Ishikawa (cell line): ENCODE measurements at regions not wholly inside any gene's neighbourhood (a gene's known extent, or its start where the extent isn't known, plus 50 kb on each side); places are given as distances from the start of the nearest gene placed in this dataset.

Experiments used
- CEBPB ChIP-seq: IDR thresholded peaks from 2 replicates; pipeline ENCODE4 v1.6.1; 2012
- CREB1 ChIP-seq: IDR thresholded peaks from 2 replicates; pipeline ENCODE4 v1.6.1; 2012; ENCODE audit warnings: low read depth
- EGR1 ChIP-seq: IDR thresholded peaks from 2 replicates; pipeline ENCODE4 v1.6.1; 2012
- EP300 ChIP-seq: IDR thresholded peaks from 2 replicates; pipeline ENCODE4 v1.6.1; 2012; ENCODE audit warnings: borderline replicate concordance
- FOXM1 ChIP-seq: IDR thresholded peaks from 2 replicates; pipeline ENCODE4 v1.6.1; 2012; ENCODE audit warnings: low read depth, borderline replicate concordance
- NFIC ChIP-seq: IDR thresholded peaks from 2 replicates; pipeline ENCODE4 v1.6.1; 2012
- RAD21 ChIP-seq: IDR thresholded peaks from 2 replicates; pipeline ENCODE4 v1.6.1; 2012; ENCODE audit warnings: low read depth
- TAF1 ChIP-seq: IDR thresholded peaks from 2 replicates; pipeline ENCODE4 v1.6.1; 2012; ENCODE audit warnings: low read depth, mild to moderate bottlenecking
- TCF12 ChIP-seq: IDR thresholded peaks from 2 replicates; pipeline ENCODE4 v1.6.1; 2012; ENCODE audit warnings: low read depth
- TEAD4 ChIP-seq: IDR thresholded peaks from 2 replicates; pipeline ENCODE4 v1.6.1; 2012
- YY1 ChIP-seq: IDR thresholded peaks from 2 replicates; pipeline ENCODE4 v1.6.1; 2012; ENCODE audit warnings: low read depth
- ZBTB7A ChIP-seq: IDR thresholded peaks from 2 replicates; pipeline ENCODE4 v1.6.1; 2012; ENCODE audit warnings: low read depth
- TF ChIP-seq, protein P1 (sequence below): IDR thresholded peaks from 2 replicates; pipeline ENCODE4 v1.6.1; 2012
- TF ChIP-seq, protein P2 (sequence below): IDR thresholded peaks from 2 replicates; pipeline ENCODE4 v1.6.1; 2012; ENCODE audit warnings: low read depth, mild to moderate bottlenecking
- TF ChIP-seq, protein P3 (sequence below): IDR thresholded peaks from 2 replicates; pipeline ENCODE4 v1.6.1; 2012

DNA sequence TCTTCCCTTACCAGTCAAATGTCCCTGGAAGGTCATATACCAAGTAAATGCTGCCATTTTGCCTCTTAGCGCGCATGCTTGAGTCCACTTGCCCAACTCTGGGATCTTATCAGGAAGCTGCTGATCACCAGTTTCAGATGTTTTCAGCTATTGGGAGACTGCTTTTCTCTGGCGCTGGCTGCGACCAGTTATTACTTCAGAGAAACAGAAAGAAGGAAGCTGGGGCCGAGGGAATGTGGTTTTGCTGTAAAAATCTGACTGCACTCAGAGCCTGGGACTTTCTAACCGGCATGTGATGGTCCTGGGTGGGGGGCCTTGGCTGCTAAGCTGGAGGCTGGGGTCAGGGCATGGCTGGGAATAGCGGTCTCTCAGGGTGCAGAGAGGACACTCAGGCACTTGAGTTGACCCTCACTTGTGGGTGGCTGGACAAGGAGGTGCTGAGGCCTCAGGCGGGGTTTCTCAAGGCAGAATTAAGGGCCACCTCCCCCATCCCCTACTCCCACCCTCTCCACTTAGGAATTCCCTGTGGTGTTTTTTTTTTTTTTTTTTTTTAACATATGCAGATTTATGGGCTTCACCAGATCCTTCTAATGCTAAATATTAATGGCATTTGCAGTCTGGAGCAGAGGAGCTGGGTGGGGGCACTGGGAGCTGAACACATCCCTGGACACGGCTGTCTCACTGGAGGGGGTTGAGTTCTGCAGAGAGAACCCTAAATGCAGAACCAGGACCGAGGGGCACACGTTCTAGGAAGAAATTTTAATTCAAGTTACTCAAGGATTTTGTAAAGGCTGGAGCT lies 145.8 kb downstream of the CYLD start:
- TF ChIP-seq, protein P1, sequence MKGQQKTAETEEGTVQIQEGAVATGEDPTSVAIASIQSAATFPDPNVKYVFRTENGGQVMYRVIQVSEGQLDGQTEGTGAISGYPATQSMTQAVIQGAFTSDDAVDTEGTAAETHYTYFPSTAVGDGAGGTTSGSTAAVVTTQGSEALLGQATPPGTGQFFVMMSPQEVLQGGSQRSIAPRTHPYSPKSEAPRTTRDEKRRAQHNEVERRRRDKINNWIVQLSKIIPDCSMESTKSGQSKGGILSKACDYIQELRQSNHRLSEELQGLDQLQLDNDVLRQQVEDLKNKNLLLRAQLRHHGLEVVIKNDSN, result no peak
- TF ChIP-seq YY1 (no peak), RAD21 (no peak), NFIC (no peak), CEBPB (no peak), CREB1 (no peak), EP300 (no peak), EGR1 (no peak), TAF1 (no peak), ZBTB7A (no peak), FOXM1 (no peak), TEAD4 (no peak), TCF12 (no peak)
- TF ChIP-seq, protein P2, sequence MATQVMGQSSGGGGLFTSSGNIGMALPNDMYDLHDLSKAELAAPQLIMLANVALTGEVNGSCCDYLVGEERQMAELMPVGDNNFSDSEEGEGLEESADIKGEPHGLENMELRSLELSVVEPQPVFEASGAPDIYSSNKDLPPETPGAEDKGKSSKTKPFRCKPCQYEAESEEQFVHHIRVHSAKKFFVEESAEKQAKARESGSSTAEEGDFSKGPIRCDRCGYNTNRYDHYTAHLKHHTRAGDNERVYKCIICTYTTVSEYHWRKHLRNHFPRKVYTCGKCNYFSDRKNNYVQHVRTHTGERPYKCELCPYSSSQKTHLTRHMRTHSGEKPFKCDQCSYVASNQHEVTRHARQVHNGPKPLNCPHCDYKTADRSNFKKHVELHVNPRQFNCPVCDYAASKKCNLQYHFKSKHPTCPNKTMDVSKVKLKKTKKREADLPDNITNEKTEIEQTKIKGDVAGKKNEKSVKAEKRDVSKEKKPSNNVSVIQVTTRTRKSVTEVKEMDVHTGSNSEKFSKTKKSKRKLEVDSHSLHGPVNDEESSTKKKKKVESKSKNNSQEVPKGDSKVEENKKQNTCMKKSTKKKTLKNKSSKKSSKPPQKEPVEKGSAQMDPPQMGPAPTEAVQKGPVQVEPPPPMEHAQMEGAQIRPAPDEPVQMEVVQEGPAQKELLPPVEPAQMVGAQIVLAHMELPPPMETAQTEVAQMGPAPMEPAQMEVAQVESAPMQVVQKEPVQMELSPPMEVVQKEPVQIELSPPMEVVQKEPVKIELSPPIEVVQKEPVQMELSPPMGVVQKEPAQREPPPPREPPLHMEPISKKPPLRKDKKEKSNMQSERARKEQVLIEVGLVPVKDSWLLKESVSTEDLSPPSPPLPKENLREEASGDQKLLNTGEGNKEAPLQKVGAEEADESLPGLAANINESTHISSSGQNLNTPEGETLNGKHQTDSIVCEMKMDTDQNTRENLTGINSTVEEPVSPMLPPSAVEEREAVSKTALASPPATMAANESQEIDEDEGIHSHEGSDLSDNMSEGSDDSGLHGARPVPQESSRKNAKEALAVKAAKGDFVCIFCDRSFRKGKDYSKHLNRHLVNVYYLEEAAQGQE, result no peak; the same call in 1 of the 2 replicates
- TF ChIP-seq, protein P3, sequence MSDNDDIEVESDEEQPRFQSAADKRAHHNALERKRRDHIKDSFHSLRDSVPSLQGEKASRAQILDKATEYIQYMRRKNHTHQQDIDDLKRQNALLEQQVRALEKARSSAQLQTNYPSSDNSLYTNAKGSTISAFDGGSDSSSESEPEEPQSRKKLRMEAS, result no peak

DNA sequence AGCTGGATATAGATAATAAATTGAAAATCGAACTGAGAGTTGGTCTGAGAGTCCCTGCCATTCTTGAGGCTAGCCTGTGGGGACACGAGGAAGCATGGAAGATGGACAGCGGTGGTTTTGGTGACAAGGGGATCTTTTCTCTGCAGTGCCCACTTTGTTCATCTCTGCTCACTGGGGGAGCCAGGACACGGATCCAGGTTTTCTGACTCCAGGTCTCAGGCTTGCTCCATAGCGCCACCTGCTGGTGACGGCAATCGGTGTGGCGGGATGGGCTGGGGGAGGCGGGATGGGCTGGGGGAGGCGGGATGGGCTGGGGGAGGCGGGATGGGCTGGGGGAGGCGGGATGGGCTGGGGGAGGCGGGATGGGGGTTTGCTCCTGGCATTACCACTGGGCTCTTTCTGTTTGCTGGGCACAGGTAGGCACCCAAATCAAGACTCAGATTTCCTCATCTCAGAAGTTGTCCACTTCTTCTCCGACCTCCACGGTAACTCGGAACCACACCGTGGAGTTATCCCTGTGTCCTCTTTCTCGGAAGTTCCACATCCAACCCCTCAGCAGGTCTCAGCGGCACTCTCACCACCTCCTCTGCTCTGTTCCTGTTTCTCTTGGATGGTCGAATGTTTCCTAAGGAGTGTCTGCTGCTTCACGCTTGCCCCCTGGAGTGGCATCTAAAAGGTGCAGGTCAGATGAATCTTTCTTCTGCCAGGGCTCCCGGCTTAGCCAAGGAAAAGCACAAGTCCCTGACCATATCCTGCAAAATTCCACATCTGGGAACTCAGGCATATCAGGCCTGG lies 142.4 kb downstream of the CYLD start:
- TF ChIP-seq CEBPB (no peak), EP300 (no peak), ZBTB7A (no peak), TCF12 (no peak), TEAD4 (no peak), TAF1 (no peak), FOXM1 (no peak), YY1 (no peak), NFIC (no peak), RAD21 (no peak), CREB1 (no peak), EGR1 (no peak)
- TF ChIP-seq, protein P3, result no peak
- TF ChIP-seq, protein P1, result no peak
- TF ChIP-seq, protein P2, result no peak

DNA sequence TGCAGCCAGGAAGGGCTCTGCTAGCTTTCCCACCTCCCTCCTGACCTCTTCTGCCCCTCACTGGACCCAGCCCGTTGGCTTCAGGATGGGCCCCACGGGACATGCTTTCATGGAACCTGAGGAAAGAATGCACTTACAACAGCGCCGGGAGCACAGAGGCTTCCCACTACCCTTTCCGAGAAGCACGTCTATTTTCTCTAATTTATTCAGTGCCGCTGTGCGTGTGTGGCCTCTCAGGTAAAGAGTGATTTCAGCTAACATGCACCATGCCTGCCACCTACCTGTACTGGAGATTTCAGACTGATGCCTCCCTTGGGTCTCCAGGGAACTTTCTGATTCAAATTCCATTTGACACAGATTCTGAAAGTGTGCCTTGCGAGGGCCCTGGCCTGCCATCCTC lies 140.1 kb downstream of the CYLD start:
- TF ChIP-seq CREB1 (no peak), EP300 (no peak), FOXM1 (no peak)

DNA sequence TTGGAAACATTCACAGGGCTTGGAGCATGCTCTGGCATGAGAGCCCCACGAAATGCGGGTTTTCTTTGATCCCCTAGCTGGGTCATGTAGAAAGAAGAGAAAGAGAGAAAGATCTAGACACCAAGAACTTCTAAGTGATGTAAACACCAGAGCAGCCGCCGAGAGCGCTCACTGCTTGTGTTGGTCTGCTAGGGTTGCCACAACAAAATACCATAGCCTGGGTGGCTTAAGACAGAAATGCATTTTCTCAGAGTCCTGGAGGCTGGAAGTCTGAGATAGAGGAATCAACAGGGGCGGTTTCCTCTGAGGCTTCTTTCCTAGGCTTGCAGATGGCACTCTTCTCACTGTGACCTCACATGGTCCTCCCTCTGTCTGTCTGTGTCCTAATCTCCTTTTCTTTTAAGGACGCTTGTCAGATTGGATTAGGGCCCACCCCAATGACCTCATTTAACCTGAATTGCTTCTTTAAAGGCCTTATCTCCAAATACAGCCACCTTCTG lies 139.5 kb downstream of the CYLD start:
- TF ChIP-seq, protein P3, result no peak
- TF ChIP-seq, protein P1, result no peak
- TF ChIP-seq YY1 (no peak), CREB1 (no peak), ZBTB7A (no peak), NFIC (no peak), CEBPB (no peak), EGR1 (no peak), RAD21 (no peak), TEAD4 (no peak), FOXM1 (no peak)
